ENCODE measurements at regions not wholly inside any gene's neighbourhood (a gene's known extent, or its start where the extent isn't known, plus 50 kb on each side); places are given as distances from the start of the nearest gene placed in this dataset.

- no peak overlapping the region for H3K4me2 ChIP-seq (ENCODE audit: low read length)
- no peaks in the 10 kb centered on the region for H3K4me1 ChIP-seq (ENCODE audit: control insufficient read depth, low read length)
- no peaks in the 10 kb centered on the region for H3K9me2 ChIP-seq (replicated peaks; ENCODE audit: control insufficient read depth, low read length)
- H3F3A ChIP-seq (ENCODE audit: control insufficient read depth, insufficient read depth): no peaks in the 10 kb centered on the region
- H3K79me2 ChIP-seq (ENCODE audit: control insufficient read depth, low read length): no peaks in the 10 kb centered on the region
- H3K36me3 ChIP-seq (ENCODE audit: control insufficient read depth, low read length): no peaks in the 10 kb centered on the region
- no peak overlapping the region for H3K4me3 ChIP-seq (ENCODE audit: low read length)
- no peaks in the 10 kb centered on the region for H3K27me3 ChIP-seq (ENCODE audit: control insufficient read depth, low read length)
- H4K20me1 ChIP-seq (ENCODE audit: control insufficient read depth, insufficient read depth, low read depth, low read length): no peaks in the 10 kb centered on the region
- TF ChIP-seq CTCF (IDR thresholded peaks at IDR 0.05; ENCODE audit: low read depth, low read length, poor library complexity, severe bottlenecking) (no peak), EZH2phosphoT487 (IDR thresholded peaks at IDR 0.05; ENCODE audit: borderline replicate concordance, low read length) (no peak)
- no peaks in the 10 kb centered on the region for H3K9me3 ChIP-seq (ENCODE audit: control insufficient read depth, insufficient read depth, low read length)
- no peak overlapping the region for H3K27ac ChIP-seq (ENCODE audit: low read depth, low read length)
These were observed 112.7 kb downstream of the GJA1 start for GRCh38 chr6:121548131-121548530.

- H3K4me1 ChIP-seq (ENCODE audit: control insufficient read depth, low read length): no peaks in the 10 kb centered on the region
- H3K36me3 ChIP-seq (ENCODE audit: control insufficient read depth, low read length): no peaks in the 10 kb centered on the region
- no peak overlapping the region for H3K4me3 ChIP-seq (ENCODE audit: low read length)
- H3K27ac ChIP-seq (ENCODE audit: low read depth, low read length): no peak overlapping the region
- no peak overlapping the region for H3K4me2 ChIP-seq (ENCODE audit: low read length)
- no peaks in the 10 kb centered on the region for H3K27me3 ChIP-seq (ENCODE audit: control insufficient read depth, low read length)
- no peaks in the 10 kb centered on the region for H3K9me2 ChIP-seq (replicated peaks; ENCODE audit: control insufficient read depth, low read length)
- no peaks in the 10 kb centered on the region for H3K79me2 ChIP-seq (ENCODE audit: control insufficient read depth, low read length)
- H3K9me3 ChIP-seq (ENCODE audit: control insufficient read depth, insufficient read depth, low read length): no peaks in the 10 kb centered on the region
- TF ChIP-seq CTCF (IDR thresholded peaks at IDR 0.05; ENCODE audit: low read depth, low read length, poor library complexity, severe bottlenecking) (no peak), EZH2phosphoT487 (IDR thresholded peaks at IDR 0.05; ENCODE audit: borderline replicate concordance, low read length) (no peak)
- no peaks in the 10 kb centered on the region for H4K20me1 ChIP-seq (ENCODE audit: control insufficient read depth, insufficient read depth, low read depth, low read length)
- H3F3A ChIP-seq (ENCODE audit: control insufficient read depth, insufficient read depth): no peaks in the 10 kb centered on the region
These were observed 114.3 kb downstream of the GJA1 start for GRCh38 chr6:121549736-121550135.

- Histone ChIP-seq H3K9me3 (ENCODE audit: control insufficient read depth, insufficient read depth, low read length) (no peaks in the 10 kb centered on the region), H3K36me3 (ENCODE audit: control insufficient read depth, low read length) (no peaks in the 10 kb centered on the region), H4K20me1 (ENCODE audit: control insufficient read depth, insufficient read depth, low read depth, low read length) (no peaks in the 10 kb centered on the region), H3K9me2 (replicated peaks; ENCODE audit: control insufficient read depth, low read length) (no peaks in the 10 kb centered on the region), H3K4me1 (ENCODE audit: control insufficient read depth, low read length) (no peaks in the 10 kb centered on the region), H3K4me2 (ENCODE audit: low read length) (no peak overlapping the region), H3K4me3 (ENCODE audit: low read length) (no peak overlapping the region), H3F3A (ENCODE audit: control insufficient read depth, insufficient read depth) (no peaks in the 10 kb centered on the region), H3K27me3 (ENCODE audit: control insufficient read depth, low read length) (no peaks in the 10 kb centered on the region), H3K79me2 (ENCODE audit: control insufficient read depth, low read length) (no peaks in the 10 kb centered on the region), H3K27ac (ENCODE audit: low read depth, low read length) (no peak overlapping the region)
- TF ChIP-seq CTCF (IDR thresholded peaks at IDR 0.05; ENCODE audit: low read depth, low read length, poor library complexity, severe bottlenecking) (no peak), EZH2phosphoT487 (IDR thresholded peaks at IDR 0.05; ENCODE audit: borderline replicate concordance, low read length) (no peak)
These were observed 115.1 kb downstream of the GJA1 start for GRCh38 chr6:121550491-121551010.

All from DOHH2 (cell line).